ENCODE measurements at regions not wholly inside any gene's neighbourhood (a gene's known extent, or its start where the extent isn't known, plus 50 kb on each side); places are given as distances from the start of the nearest gene placed in this dataset.

DNA sequence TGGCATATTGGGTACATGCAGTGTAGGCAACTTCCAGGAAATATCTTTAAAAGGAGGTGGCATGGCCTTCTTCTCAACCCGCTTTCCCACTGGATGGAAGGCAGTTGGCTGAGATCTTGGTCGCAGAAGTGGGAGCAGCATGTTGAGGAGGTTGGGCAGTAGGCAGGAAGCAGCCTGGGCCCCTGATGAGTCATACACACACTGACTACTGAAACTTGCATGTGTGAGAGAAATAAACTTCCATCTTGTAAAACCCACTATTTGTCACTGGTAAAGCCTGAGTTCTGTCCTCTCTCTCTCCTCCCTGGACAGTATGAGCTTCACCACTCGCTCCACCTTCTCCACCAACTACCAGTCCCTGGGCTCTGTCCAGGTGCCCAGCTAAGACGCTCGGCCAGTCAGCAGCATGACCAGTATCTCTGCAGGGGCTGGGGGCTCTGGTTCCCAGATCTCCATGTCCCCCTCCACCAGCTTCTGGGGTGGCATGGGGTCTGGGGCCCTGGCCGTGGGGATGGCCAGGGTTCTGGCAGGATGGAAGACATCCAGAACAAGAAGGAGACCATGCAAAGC lies 233.8 kb upstream of the SPRED2 start:
- DNase-seq: peak; percentile 60 to 66 (median 62)

DNA sequence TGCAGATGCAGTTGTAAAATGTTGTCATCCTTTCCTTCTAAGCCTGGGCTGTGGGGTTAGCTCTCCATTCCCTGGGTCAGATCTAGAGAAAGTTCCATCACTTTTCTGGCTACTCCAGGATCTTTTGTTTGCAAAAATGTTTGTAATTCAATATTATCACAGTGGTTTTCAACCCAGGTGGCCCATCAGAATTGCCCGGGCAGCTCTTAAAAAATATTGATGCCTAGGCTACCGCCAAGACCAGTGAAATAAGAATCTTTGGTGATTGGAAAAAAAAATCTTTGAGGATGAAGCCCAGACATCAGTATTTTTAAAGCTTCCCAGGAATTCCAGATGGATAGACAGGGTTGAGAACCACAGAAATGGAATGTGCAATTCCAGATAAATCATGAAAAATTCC lies 232.5 kb upstream of the SPRED2 start:
- DNase-seq: no peak

DNA sequence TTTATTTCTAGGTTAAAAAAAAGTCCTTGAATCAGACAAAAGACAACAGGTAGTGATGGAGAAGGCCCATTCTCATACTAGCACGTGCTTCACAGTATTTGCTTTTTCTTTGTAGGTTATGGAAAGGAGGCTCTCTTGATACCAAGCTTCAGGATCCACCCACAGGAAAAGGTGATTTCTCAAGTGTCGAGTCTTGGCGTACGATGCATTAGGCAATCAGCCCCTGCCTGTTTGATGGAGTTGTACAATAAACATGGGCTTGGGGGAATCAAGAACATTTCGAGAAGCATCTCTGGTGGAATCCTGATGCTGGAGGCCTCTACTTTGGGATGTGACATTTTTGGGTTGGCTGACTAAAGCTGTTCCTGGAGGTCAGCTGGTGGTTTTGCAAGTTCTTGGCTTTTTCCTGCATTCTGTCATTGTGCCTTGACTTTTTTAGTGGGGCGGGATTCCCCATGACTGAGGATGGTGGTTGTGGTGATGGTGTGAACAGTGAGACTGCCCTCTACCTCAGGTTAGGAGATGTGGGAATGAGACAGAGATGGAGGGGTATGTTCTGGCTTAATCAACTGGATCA lies 231.5 kb upstream of the SPRED2 start:
- DNase-seq: peak; percentile 29 to 49 (median 35)

GRCh38 chr2:65662654-65663432 lies 230.4 kb upstream of the SPRED2 start:
- no peak for DNase-seq

DNA sequence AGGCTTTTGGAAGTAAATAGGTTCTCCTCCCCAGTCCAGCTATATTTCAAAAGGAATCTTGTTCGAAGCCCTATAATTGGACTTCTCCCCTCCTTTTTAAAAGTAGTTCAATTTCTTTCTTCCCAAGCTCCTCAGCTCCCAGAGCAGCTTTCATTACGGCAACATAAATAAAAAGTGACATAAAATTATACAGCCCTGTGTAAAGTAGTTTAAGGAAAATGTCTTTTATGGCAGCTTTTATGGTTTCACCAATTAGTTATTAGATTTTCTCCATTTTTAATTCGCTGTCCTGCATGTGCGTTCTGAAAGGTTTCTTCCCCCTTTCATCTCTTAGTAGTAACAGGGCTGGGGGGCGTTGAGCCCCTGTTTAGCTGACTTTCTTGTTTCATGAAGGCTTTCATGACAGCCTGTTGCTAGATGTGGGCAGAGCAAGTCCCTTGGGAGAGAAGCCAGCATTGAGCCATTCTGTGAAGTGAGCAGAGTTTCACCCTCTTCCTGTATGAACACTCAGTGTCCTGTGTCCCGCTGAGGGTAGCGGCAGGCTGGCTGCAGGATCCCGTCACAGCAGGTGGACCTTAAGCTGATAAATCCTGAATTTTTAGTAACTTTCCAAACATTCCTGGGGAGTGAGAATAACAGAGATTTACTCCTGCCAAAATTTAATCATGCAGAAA lies 229.7 kb upstream of the SPRED2 start:
- no peak for DNase-seq

DNA sequence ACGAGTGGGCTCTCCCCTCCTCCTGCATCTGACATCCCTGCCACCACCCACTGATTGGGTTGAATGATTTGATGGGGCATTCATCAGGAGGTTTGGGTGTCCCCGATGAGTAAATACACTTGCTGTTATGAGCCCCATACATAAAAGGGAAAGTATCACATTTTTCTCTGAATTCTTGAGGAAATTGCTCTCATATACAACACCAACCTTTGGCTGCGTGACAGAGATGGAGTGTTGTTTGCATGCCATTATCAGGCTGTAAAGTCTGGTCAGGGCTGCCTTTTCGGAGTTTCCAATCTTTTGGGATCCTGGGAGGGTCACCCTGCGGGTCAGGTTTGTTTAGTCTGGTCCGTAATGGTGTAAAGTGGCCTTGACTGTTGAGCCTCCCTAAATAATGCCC lies 227.9 kb upstream of the SPRED2 start:
- no peak for DNase-seq

- no peak for DNase-seq
These were observed 226.5 kb upstream of the SPRED2 start for GRCh38 chr2:65658881-65659280.

DNA sequence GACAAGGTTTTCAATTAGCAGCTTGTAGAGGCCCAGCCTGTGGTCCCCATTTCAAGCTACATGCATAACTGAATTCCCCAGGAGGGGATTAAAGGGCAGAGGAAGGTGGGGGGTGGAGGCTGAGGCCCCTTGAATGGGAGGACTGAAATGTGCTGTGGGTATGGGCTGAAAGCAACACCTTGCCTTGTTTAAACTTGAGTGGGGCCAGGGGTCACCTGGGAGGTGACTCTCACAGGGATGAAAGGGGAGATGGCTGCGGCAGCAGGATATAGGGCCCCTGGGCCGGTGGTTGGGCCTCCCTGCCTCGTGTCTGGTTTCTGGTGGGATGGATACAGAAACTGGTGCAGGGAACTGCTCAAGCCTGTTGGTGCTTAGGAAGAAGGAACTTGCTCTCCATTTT lies 225.9 kb upstream of the SPRED2 start:
- DNase-seq: no peak

DNA sequence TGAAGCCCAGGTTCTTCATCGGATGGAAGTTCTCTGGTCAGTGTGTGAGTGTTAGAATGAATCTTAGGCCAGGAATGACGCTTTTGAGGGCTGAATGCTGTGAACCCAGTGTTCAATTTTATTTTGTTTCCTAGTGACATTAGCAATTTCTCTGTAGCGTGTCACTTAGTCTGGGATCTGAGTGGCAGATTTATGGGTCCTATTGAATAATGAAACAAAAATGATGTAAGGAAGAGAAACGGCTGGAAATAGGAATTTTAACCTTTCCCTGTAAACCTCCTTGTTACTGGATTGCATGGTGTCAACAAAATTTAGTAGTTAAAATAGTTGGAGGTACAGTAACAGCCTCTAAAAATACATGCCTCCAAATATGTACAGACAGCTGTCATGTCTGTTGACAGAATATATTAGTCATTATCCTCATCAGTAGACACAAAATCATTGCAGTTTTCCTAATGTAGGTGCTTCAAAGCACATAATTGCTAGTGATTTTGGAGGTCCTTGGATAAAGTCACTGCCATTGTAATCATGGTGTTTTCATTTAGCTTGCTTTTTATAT lies 223.8 kb upstream of the SPRED2 start:
- DNase-seq: no peak

GRCh38 chr2:65655000-65655399 lies 222.6 kb upstream of the SPRED2 start:
- no peak for DNase-seq

DNA sequence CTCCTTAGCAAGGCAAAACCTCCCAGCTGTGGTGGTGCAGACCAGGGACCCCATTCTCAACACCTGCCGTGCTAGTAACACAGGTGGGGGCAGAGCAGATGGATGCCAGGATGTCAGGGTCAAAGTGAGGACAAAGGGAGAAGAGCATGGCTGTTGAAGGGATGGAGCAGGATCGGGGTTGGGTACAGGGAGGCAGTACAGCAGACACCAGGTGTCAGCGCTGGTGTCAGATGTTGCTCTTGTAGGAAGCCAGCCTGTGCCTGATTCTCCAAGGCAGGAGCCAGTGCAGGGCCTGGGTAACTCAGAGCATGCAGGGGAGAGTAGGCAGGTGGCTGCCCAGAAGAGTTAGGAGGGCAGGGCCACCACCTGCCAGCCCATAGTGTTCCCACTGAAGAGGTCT lies 222.1 kb upstream of the SPRED2 start:
- DNase-seq: no peak

- no peak for DNase-seq
These were observed 219.7 kb upstream of the SPRED2 start for GRCh38 chr2:65652066-65652465.

- no peak for DNase-seq
These were observed 217.6 kb upstream of the SPRED2 start for GRCh38 chr2:65649811-65650589.

- DNase-seq: peak in 1 of 3 donors; percentile 5
These were observed 214.9 kb upstream of the SPRED2 start for GRCh38 chr2:65647249-65647842.

DNA sequence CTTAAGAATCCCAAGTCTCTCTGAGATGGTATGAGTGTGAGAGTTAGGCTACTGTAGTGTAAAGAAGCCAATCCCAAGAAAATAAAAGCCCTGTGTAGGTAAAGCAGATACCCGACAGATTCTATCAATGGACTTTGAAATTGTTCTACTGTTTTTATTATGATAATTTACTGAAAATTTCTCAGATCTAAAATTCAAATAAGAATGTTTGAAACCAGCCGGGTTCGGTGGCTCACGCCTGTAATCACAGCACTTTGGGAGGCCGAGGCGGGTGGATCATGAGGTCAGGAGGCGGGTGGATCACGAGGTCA lies 208.3 kb upstream of the SPRED2 start:
- no peak for DNase-seq

GRCh38 chr2:65639156-65639864 lies 206.9 kb upstream of the SPRED2 start:
- no peak for DNase-seq

- DNase-seq: peak; percentile 44 to 53 (median 51)
These were observed 206.0 kb upstream of the SPRED2 start for GRCh38 chr2:65638443-65638842.

DNA sequence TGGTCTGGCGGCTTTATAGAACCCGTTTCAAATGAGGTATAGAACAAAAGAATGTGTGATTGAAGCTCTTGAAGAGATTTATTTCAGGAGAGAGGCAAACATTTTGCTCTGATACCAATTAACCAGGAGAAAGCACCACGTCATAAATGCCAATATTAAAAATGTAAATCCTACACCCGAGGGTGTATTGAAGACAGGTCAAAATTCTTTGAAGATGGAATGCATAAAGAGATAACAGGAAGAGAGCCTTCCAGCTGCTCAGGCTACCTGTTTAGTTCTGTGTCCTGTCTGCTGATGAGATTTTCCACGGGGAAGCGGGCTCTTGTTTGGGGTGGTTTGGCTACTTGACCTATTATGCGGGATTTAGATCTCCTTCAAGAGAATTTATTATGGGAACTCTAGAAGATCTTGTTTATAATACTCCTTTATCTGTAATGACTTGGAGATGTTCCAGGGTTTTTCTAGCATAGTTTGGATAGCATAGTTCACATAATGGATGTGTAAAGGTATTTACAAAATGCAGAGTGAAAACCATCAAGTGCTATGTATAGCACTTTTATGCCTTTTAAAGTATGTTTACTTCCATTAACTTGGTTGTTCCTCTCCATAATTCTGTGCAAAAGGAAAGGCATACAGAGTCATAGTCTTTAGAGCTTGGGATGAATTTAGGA lies 204.5 kb upstream of the SPRED2 start:
- no peak for DNase-seq

- DNase-seq: no peak
These were observed 203.6 kb upstream of the SPRED2 start for GRCh38 chr2:65636024-65636423.

GRCh38 chr2:65634304-65634703 lies 201.9 kb upstream of the SPRED2 start:
- no peak for DNase-seq

DNA sequence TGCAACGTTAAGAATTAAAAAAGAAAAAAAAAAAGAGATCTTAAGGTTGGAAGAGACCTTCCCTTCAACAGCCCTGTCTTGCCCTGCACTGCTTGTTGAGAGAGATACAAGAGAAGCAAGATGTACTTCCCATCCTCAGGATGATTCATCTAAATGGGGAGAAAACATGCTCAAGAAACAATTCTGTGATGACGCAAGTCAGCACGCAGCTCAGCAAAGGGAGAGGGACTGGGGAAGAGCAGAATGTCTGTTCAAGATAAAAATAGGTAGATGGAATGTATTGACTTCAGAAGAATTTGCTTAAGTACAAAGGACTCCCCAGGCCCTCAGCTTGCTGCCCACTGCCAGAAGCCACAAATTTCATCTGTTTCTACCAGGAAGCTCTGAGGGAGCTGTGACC lies 198.2 kb upstream of the SPRED2 start:
- peak; percentile 80 to 92 (median 89) for DNase-seq

Measured in suppressor macrophage treated with lipopolysaccharide for 1 hour (primary cell).